GM23338 (cell line): ENCODE measurements at regions not wholly inside any gene's neighbourhood (a gene's known extent, or its start where the extent isn't known, plus 50 kb on each side); places are given as distances from the start of the nearest gene placed in this dataset.

ENCODE experiments used
- ATAC-seq: fragments of 200-7000 bp; cut with Tn5 transposase; 3 replicates; pipeline ENCODE4 v1.9.1; 2020
- DNase-seq: peaks from one replicate; pipeline ENCODE4 v3.0.0-alpha.2; 2015; ENCODE audit warnings: low spot score
- H2AFZ ChIP-seq: fragments of 200-600 bp; sonication (generic); 2 replicates; pipeline ENCODE4 v1.8.0; 2016; ENCODE audit warnings: antibody characterized with exemption, mild to moderate bottlenecking, moderate library complexity
- H3F3A ChIP-seq: fragments of 200-600 bp; sonication (generic); replicated peaks from 2 replicates; pipeline ENCODE4 v1.8.0; 2017; ENCODE audit warnings: antibody characterized with exemption, mixed run types, low read depth
- H3K27ac ChIP-seq: fragments of 200-600 bp; sonication (generic); 2 replicates; pipeline ENCODE4 v1.6.1; 2016; ENCODE audit warnings: low read depth
- H3K27me3 ChIP-seq: fragments of 200-600 bp; sonication (generic); 2 replicates; pipeline ENCODE4 v1.8.0; 2016; ENCODE audit warnings: mild to moderate bottlenecking, mixed run types, moderate library complexity; ENCODE audit not compliant: insufficient read depth
- H3K36me3 ChIP-seq: fragments of 200-600 bp; sonication (generic); 2 replicates; pipeline ENCODE4 v1.8.0; 2016; ENCODE audit warnings: mild to moderate bottlenecking; ENCODE audit not compliant: insufficient read depth
- H3K4me1 ChIP-seq: fragments of 200-600 bp; sonication (generic); 2 replicates; pipeline ENCODE4 v1.8.0; 2016; ENCODE audit warnings: mild to moderate bottlenecking, moderate library complexity; ENCODE audit not compliant: insufficient read depth
- H3K4me2 ChIP-seq: fragments of 200-600 bp; sonication (generic); 2 replicates; pipeline ENCODE4 v1.7.1; 2017; ENCODE audit warnings: mixed run types
- H3K4me3 ChIP-seq: fragments of 200-600 bp; sonication (generic); 2 replicates; pipeline ENCODE4 v1.6.1; 2016; ENCODE audit warnings: mixed run types
- H3K79me2 ChIP-seq: fragments of 200-600 bp; sonication (generic); replicated peaks from 2 replicates; pipeline ENCODE4 v1.8.0; 2017; ENCODE audit warnings: mild to moderate bottlenecking; ENCODE audit not compliant: insufficient read depth
- H3K9me2 ChIP-seq: fragments of 200-600 bp; sonication (generic); 2 replicates; pipeline ENCODE4 v1.8.0; 2017; ENCODE audit not compliant: insufficient read depth
- H4K20me1 ChIP-seq: fragments of 200-600 bp; sonication (generic); replicated peaks from 2 replicates; pipeline ENCODE4 v1.8.0; 2017; ENCODE audit warnings: mild to moderate bottlenecking; ENCODE audit not compliant: insufficient read depth
- H3K27ac Mint-ChIP-seq: 2 replicates; pipeline ENCODE4 v1.8.0; 2020; ENCODE audit warnings: inconsistent platforms, mild to moderate bottlenecking, moderate library complexity, mixed read lengths
- H3K27me3 Mint-ChIP-seq: 3 replicates; pipeline ENCODE4 v1.8.0; 2022; ENCODE audit warnings: low read depth, mild to moderate bottlenecking, moderate library complexity, mixed read lengths, inconsistent platforms; ENCODE audit not compliant: insufficient read depth, poor library complexity
- H3K36me3 Mint-ChIP-seq: 3 replicates; pipeline ENCODE4 v1.8.0; 2021; ENCODE audit warnings: low read depth, mild to moderate bottlenecking, inconsistent platforms, moderate library complexity, mixed read lengths
- H3K4me1 Mint-ChIP-seq: 3 replicates; pipeline ENCODE4 v1.8.0; 2020; ENCODE audit warnings: mild to moderate bottlenecking, inconsistent platforms, mixed read lengths
- H3K4me3 Mint-ChIP-seq: 3 replicates; pipeline ENCODE4 v1.8.0; 2021; ENCODE audit warnings: moderate library complexity, mild to moderate bottlenecking, inconsistent platforms, mixed read lengths
- H3K9me3 Mint-ChIP-seq: 3 replicates; pipeline ENCODE4 v1.8.0; 2020; ENCODE audit warnings: moderate library complexity, mild to moderate bottlenecking, inconsistent platforms, mixed read lengths
- CREB1 ChIP-seq: fragments of 250-450 bp; sonication (Bioruptor Pico); IDR thresholded peaks from 2 replicates; pipeline ENCODE4 v1.5.0; 2020; ENCODE audit warnings: low read depth, mild to moderate bottlenecking, moderate library complexity
- CTCF ChIP-seq, 2 experiments: fragments of 200-600 bp in 1 of 2; sonication (generic) in 1 of 2; conservative IDR thresholded peaks; 2 replicates each; pipeline versions ENCODE4 v1.5.1 to v1.6.1; 2016 to 2017; ENCODE audit warnings: antibody characterized with exemption in 2 of 2, low read depth in 2 of 2, mild to moderate bottlenecking in 2 of 2, moderate library complexity in 1 of 2
- ETS1 ChIP-seq: IDR thresholded peaks from 2 replicates; pipeline ENCODE4 v1.6.1; 2016; ENCODE audit warnings: antibody characterized with exemption
- EZH2phosphoT487 ChIP-seq: fragments of 200-600 bp; sonication (generic); IDR thresholded peaks from one replicate; pipeline ENCODE4 v1.8.1; 2018; ENCODE audit warnings: antibody characterized with exemption; ENCODE audit not compliant: unreplicated experiment
- NANOG ChIP-seq: IDR thresholded peaks from 2 replicates; pipeline ENCODE4 v1.6.1; 2016; ENCODE audit warnings: antibody characterized with exemption, borderline replicate concordance
- POLR2AphosphoS5 ChIP-seq: IDR thresholded peaks from 2 replicates; pipeline ENCODE4 v1.6.1; 2016; ENCODE audit warnings: antibody characterized with exemption, low read depth
- REST ChIP-seq: IDR thresholded peaks from one replicate; pipeline ENCODE4 v1.6.1; 2018; ENCODE audit warnings: antibody characterized with exemption; ENCODE audit not compliant: unreplicated experiment
- STAT1 ChIP-seq: IDR thresholded peaks from one replicate; pipeline ENCODE4 v1.6.1; 2016; ENCODE audit warnings: antibody characterized with exemption; ENCODE audit not compliant: unreplicated experiment
- ZNF331 ChIP-seq: fragments of 250-450 bp; sonication (Bioruptor Pico); IDR thresholded peaks from 2 replicates; pipeline ENCODE4 v1.5.0; 2020; ENCODE audit warnings: low read depth, mild to moderate bottlenecking, moderate library complexity
- ZNF462 ChIP-seq: fragments of 250-450 bp; sonication (Bioruptor Pico); IDR thresholded peaks from 2 replicates; pipeline ENCODE4 v1.5.0; 2020; ENCODE audit warnings: mild to moderate bottlenecking, moderate library complexity

- TF ChIP-seq REST (no peak), STAT1 (no peak), ZNF462 (CRISPR knock-in tag) (no peak), ZNF331 (CRISPR knock-in tag) (no peak)
Measured at GRCh38 chr3:190731596-190731995, 130.9 kb downstream of the GMNC start (continued).

GRCh38 chr3:190728574-190729246 lies 133.8 kb downstream of the GMNC start:
- H3F3A ChIP-seq = no peaks in the 10 kb centered on the region
- Mint-ChIP-seq H3K4me1 (peaks cover 9% of the 10 kb centered on the region), H3K27ac (peak overlapping the region; percentile 54; the same call in 1 of the 2 replicates), H3K36me3 (no peaks in the 10 kb centered on the region), H3K27me3 (no peaks in the 10 kb centered on the region), H3K4me3 (no peak overlapping the region), H3K9me3 (no peaks in the 10 kb centered on the region)
- no peaks in the 10 kb centered on the region for H3K36me3 ChIP-seq
- H3K27ac ChIP-seq = no peak overlapping the region
- H3K4me1 ChIP-seq = no peaks in the 10 kb centered on the region
- H3K9me2 ChIP-seq = no peaks in the 10 kb centered on the region
- no peak overlapping the region for H3K4me3 ChIP-seq
- ATAC-seq (no peak), DNase-seq (no peak)
- H4K20me1 ChIP-seq = no peaks in the 10 kb centered on the region
- no peak overlapping the region for H3K4me2 ChIP-seq
- no peak overlapping the region for H2AFZ ChIP-seq
- no peaks in the 10 kb centered on the region for H3K27me3 ChIP-seq
- H3K79me2 ChIP-seq = no peaks in the 10 kb centered on the region
- no peak for TF ChIP-seq EZH2phosphoT487
- no peak for TF ChIP-seq NANOG
- no peak for TF ChIP-seq CTCF (conservative IDR thresholded peaks at IDR 0.05; ENCODE audit: low read depth in 2 of 2)
- no peak for TF ChIP-seq STAT1
- no peak for TF ChIP-seq CREB1 (CRISPR knock-in tag)
- no peak for TF ChIP-seq ZNF331 (CRISPR knock-in tag)
- no peak for TF ChIP-seq POLR2AphosphoS5
- TF ChIP-seq ETS1 = no peak
